ENCODE measurements at regions not wholly inside any gene's neighbourhood (a gene's known extent, or its start where the extent isn't known, plus 50 kb on each side); places are given as distances from the start of the nearest gene placed in this dataset.
"Not testable (repeated sequence)": the region's sequence is repeated elsewhere in the genome, so short reads cannot be mapped to it uniquely, and the experiment has no call there.

DNA sequence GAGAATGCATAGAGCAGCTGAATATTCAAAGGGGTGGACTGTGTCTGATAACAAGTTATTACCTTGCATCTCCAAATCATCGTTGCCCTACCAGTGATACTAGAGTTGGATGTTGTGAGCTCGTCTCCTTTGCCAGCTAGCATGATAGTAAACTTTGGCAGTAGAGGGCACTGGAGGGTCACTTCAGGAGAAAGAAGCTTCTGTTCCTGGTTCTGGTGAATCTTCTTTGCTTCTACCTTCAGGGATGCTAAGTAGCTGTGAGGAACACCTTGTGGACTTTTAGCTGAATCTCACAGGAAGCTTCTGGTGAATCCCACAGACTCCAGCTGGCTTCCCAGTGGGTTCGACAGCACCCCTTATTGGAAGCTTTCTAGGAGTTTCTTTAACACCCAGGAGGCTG, 626.6 kb upstream of the SGCD start:
- TF ChIP-seq POLR2A (IDR thresholded peaks at IDR 0.05) = no peak
- TF ChIP-seq, protein P1, sequence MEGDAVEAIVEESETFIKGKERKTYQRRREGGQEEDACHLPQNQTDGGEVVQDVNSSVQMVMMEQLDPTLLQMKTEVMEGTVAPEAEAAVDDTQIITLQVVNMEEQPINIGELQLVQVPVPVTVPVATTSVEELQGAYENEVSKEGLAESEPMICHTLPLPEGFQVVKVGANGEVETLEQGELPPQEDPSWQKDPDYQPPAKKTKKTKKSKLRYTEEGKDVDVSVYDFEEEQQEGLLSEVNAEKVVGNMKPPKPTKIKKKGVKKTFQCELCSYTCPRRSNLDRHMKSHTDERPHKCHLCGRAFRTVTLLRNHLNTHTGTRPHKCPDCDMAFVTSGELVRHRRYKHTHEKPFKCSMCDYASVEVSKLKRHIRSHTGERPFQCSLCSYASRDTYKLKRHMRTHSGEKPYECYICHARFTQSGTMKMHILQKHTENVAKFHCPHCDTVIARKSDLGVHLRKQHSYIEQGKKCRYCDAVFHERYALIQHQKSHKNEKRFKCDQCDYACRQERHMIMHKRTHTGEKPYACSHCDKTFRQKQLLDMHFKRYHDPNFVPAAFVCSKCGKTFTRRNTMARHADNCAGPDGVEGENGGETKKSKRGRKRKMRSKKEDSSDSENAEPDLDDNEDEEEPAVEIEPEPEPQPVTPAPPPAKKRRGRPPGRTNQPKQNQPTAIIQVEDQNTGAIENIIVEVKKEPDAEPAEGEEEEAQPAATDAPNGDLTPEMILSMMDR (IDR thresholded peaks at IDR 0.05) = no peak
- DNase-seq = no peak
- H3K4me3 ChIP-seq = no peak overlapping the region
- WGBS, 4 donors = 31 to 50% (median 39%) methylated on average over 3 of the region's 3 CpGs
- H3K27me3 ChIP-seq = no peaks in the 10 kb centered on the region
- no peaks in the 10 kb centered on the region for H3K36me3 ChIP-seq
- intact Hi-C loops (cut with DNase I) = no loop called here
- peaks cover 0 to 17% (median 2%) of the 10 kb centered on the region in 12 donors for H3K9me3 ChIP-seq
- H3K4me1 ChIP-seq = no peaks in the 10 kb centered on the region
- no peak overlapping the region for H3K27ac ChIP-seq
- ATAC-seq = no peak

DNA sequence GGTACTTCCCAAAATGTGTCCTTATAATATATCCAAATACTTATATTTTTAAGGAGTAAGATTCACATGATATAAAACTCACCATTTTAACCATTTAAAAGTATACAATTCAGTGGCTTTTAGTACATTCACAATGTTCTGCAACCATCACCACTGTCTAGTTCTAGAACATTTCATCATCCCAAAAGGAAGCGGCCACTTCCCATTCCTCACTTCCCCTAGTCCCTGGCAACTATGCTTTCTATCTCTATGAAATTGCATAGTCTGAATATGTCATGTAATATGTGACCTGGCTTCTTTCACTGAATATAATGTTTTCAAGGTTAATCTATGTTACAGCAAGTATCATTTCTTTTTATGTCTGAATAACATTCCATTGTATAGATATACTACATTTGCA, 615.1 kb upstream of the SGCD start:
- Histone ChIP-seq H3K27me3 (no peaks in the 10 kb centered on the region), H3K4me1 (no peaks in the 10 kb centered on the region), H3K36me3 (no peaks in the 10 kb centered on the region), H3K9me3 (peaks cover 0 to 6% (median 0%) of the 10 kb centered on the region in 12 donors), H3K4me3 (no peak overlapping the region), H3K27ac (no peak overlapping the region)
- WGBS, 4 donors = 70 to 88% (median 82%) methylated on average over 1 of the region's 1 CpG
- TF ChIP-seq, protein P1 (IDR thresholded peaks at IDR 0.05) = no peak
- no peak for TF ChIP-seq POLR2A (IDR thresholded peaks at IDR 0.05)
- DNase-seq (no peak), ATAC-seq (no peak)
- intact Hi-C loops (cut with DNase I) = no loop called here

DNA sequence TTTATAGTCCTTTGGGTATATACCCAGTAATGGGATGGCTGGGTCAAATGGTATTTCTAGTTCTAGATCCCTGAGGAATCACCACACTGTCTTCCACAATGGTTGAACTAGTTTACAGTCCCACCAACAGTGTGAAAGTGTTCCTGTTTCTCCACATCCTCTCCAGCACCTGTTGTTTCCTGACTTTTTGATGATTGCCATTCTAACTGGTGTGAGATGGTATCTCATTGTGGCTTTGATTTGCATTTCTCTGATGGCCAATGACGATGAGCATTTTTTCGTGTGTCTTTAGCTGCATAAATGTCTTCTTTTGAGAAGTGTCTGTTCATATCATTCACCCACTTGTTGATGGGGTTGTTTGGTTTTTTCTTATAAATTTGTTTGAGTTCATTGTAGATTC, 612.5 kb upstream of the SGCD start:
- 49 to 57% (median 56%) methylated on average over 2 of the region's 2 CpGs for WGBS, 4 donors
- H3K4me1 ChIP-seq; H3K9me3 ChIP-seq; H3K4me3 ChIP-seq; H3K27ac ChIP-seq; H3K27me3 ChIP-seq; ATAC-seq; H3K36me3 ChIP-seq; DNase-seq; intact Hi-C loops (cut with DNase I): not testable (repeated sequence)

DNA sequence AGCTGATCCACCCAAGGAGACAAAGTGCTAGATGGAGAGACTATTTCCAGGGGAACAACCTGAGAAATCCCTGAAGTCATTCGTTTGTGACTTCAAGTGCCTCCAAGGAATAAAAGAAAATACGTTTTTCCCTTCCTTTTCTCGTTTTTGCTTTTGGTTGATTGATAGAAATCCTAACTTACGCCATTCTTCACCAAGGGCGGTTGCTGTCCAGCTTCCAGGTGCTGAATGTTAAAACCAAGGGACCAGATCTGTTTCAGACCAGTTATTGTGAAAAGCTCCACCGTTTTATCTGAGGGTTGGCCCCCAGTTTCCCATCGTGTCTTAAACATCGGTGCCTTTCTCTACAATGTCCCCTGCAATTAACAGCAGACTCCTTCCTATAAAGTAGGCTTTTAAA, 600.7 kb upstream of the SGCD start:
- Histone ChIP-seq H3K36me3 (no peaks in the 10 kb centered on the region), H3K4me1 (peaks cover 0 to 16% (median under 1%) of the 10 kb centered on the region in 12 donors), H3K27ac (no peak overlapping the region), H3K4me3 (no peak overlapping the region), H3K27me3 (peaks cover 0 to 47% (median 16%) of the 10 kb centered on the region in 9 donors), H3K9me3 (no peaks in the 10 kb centered on the region)
- DNase-seq (peak in 1 of 5 donors; percentile 13), ATAC-seq (no peak)
- TF ChIP-seq, protein P1 (IDR thresholded peaks at IDR 0.05) = no peak
- no peak for TF ChIP-seq POLR2A (IDR thresholded peaks at IDR 0.05)
- intact Hi-C loops (cut with DNase I) = loop anchor here in 7 of 10 donors (5.0 to 10.0 kb wide), 7 partner anchors 111 to 754 kb away; no protein-coding TSS in a partner anchor
- 5 to 6% (median 5%) methylated on average over 8 of the region's 8 CpGs for WGBS, 4 donors
